Upper lobe of right lung (tissue), 1 donor: ENCODE measurements at regions not wholly inside any gene's neighbourhood (a gene's known extent, or its start where the extent isn't known, plus 50 kb on each side); places are given as distances from the start of the nearest gene placed in this dataset.
"Not testable (repeated sequence)": the region's sequence is repeated elsewhere in the genome, so short reads cannot be mapped to it uniquely, and the experiment has no call there.

Source experiments
- ATAC-seq: fragments of 200-7000 bp; cut with Tn5 transposase; one replicate; pipeline ENCODE4 v1.9.1; 2020; ENCODE audit warnings: mild to moderate bottlenecking, moderate library complexity
- DNase-seq: peaks from one replicate; pipeline ENCODE4 v3.0.0-alpha.2; 2020
- H3K27ac ChIP-seq: fragments of 200-600 bp; one replicate; pipeline ENCODE4 v1.8.0; 2022
- H3K27me3 ChIP-seq: fragments of 200-600 bp; one replicate; pipeline ENCODE4 v1.8.0; 2022; ENCODE audit warnings: mild to moderate bottlenecking
- H3K36me3 ChIP-seq: fragments of 200-600 bp; one replicate; pipeline ENCODE4 v1.8.0; 2022
- H3K4me1 ChIP-seq: fragments of 200-600 bp; one replicate; pipeline ENCODE4 v1.8.0; 2022
- H3K4me3 ChIP-seq: fragments of 200-600 bp; one replicate; pipeline ENCODE4 v1.8.0; 2022; ENCODE audit warnings: mild to moderate bottlenecking
- H3K9me3 ChIP-seq: fragments of 200-600 bp; one replicate; pipeline ENCODE4 v1.8.0; 2022
- intact Hi-C: fragments of 100-400 bp; cut with DNase I; formaldehyde crosslinking; loops from one replicate; pipeline ENCODE4 v1.11.0; 2022
- TF ChIP-seq, protein P1 (sequence below): fragments of 200-600 bp; IDR thresholded peaks from one replicate; pipeline ENCODE4 v1.8.0; 2022; ENCODE audit warnings: antibody characterized with exemption
- donor health status: DM: no; HTN: yes; CAD: no; lungs with severe emphysema.

DNA sequence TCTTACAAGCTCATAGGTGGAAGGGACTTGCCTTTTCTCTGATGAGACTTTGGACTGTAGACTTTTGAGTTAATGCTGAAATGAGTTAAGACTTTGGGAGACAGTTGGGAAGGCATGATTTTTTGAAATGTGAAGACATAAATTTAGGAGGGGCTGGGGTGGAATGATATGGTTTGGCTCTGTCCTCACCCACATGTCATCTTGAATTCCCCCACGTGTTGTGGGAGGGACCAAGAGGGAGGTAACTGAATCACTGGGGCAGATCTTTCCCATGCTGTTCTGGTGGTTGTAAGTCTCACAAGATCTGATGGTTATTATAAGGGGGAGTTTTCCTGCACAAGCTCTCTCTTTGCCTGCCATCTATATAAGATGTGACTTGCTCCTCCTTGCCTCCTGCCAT is 777.9 kb downstream of the CENPC start:
- Histone ChIP-seq H3K27me3 (no peaks in the 10 kb centered on the region), H3K27ac (no peak overlapping the region), H3K9me3 (no peaks in the 10 kb centered on the region), H3K4me1 (no peaks in the 10 kb centered on the region), H3K36me3 (no peaks in the 10 kb centered on the region), H3K4me3 (no peak overlapping the region)
- intact Hi-C loops, result no loop called here
- TF ChIP-seq, protein P1, sequence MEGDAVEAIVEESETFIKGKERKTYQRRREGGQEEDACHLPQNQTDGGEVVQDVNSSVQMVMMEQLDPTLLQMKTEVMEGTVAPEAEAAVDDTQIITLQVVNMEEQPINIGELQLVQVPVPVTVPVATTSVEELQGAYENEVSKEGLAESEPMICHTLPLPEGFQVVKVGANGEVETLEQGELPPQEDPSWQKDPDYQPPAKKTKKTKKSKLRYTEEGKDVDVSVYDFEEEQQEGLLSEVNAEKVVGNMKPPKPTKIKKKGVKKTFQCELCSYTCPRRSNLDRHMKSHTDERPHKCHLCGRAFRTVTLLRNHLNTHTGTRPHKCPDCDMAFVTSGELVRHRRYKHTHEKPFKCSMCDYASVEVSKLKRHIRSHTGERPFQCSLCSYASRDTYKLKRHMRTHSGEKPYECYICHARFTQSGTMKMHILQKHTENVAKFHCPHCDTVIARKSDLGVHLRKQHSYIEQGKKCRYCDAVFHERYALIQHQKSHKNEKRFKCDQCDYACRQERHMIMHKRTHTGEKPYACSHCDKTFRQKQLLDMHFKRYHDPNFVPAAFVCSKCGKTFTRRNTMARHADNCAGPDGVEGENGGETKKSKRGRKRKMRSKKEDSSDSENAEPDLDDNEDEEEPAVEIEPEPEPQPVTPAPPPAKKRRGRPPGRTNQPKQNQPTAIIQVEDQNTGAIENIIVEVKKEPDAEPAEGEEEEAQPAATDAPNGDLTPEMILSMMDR, result no peak
- no peak for DNase-seq
- ATAC-seq, result no peak

DNA sequence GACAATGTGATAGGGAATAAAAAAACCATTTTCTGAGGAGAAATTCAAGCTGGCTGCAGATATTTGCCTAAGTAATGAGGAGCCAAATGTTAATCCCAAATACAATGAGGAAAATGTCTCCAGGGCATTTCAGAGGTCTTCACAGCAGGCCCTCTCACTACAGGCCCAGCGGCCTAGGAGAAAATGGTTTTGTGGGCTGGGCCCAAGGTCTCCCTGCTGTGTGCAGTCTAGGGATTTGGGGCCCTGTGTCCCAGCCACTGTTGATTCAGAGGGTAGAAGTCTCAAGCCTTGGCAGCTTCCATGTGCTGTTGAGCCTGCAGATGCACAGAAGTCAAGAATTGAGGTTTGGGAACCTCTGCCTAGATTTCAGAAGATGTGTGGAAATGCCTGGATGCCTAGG is 778.7 kb downstream of the CENPC start:
- no peaks in the 10 kb centered on the region for H3K36me3 ChIP-seq
- DNase-seq, result no peak

DNA sequence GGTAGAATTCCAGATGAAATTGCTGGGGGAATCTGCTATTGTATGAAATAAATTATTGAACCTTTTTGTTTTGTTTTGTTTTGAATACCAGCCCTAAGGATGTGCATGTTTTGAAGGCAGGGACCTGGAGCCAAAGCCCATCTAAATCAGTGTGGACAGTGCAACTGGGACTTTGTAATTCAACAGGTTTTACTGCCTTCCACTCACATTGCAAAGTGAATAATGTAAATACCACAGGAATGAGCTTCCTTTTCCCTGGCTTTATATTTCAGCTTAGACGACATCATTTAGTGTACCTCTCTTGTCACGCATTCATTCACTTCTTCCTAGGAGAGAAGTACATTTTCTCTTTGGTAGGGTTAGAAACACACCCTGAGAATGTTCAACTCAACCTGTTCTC is 795.0 kb downstream of the CENPC start:
- DNase-seq, result no peak
- Histone ChIP-seq H3K9me3 (no peaks in the 10 kb centered on the region), H3K4me1 (no peaks in the 10 kb centered on the region), H3K27me3 (no peaks in the 10 kb centered on the region), H3K27ac (no peak overlapping the region), H3K36me3 (no peaks in the 10 kb centered on the region), H3K4me3 (no peak overlapping the region)
- intact Hi-C loops, result no loop called here
- TF ChIP-seq, protein P1, result no peak
- no peak for ATAC-seq

More for the DNA sequence above, 778.7 kb downstream of the CENPC start:
- intact Hi-C loops, result no loop called here
- Histone ChIP-seq H3K9me3 (no peaks in the 10 kb centered on the region), H3K27ac (no peak overlapping the region), H3K4me3 (no peak overlapping the region), H3K27me3 (no peaks in the 10 kb centered on the region), H3K4me1 (no peaks in the 10 kb centered on the region)
- TF ChIP-seq, protein P1, result no peak
- ATAC-seq, result no peak

DNA sequence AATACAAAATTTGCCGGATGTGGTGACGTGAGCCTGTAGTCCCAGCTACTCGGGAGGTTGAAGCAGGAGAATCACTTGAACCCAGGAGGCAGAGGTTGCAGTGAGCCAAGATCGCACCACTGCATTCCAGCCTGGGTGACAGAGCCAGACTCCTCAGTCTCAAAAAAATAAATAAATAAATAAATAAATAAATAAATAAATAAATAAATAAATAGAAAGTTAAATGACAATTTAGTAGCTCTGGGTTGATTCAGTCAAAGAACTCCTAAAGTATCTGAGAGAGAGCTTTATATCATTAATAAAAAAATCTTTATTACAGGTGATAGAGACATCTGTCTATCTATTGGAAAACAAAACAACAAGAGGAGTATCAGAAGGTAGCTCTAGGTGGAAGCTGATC is 798.4 kb downstream of the CENPC start:
- DNase-seq, ATAC-seq, intact Hi-C loops, H3K9me3 ChIP-seq, H3K27ac ChIP-seq, H3K4me3 ChIP-seq, H3K27me3 ChIP-seq, H3K36me3 ChIP-seq, H3K4me1 ChIP-seq: not testable (repeated sequence)

DNA sequence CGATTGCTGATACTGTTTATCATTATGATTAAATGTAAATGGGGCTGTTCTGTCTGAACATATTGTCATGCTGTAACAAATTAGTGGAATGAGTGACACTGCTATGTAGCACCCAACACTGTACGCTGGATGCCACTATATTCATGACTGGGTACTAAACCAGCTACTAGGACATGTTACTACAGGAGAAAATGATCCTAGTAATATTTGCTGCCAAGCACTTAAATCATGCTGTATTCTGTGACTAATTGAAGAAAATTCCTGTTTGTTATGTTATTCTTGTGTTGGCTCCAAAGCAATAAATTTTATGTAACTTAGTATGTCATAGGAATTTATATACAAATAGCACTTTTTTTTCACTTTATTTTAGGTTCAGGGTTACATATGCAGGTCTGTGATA is 804.2 kb downstream of the CENPC start:
- TF ChIP-seq, protein P1, result no peak
- no peak for ATAC-seq
- Histone ChIP-seq H3K36me3 (no peaks in the 10 kb centered on the region), H3K9me3 (no peaks in the 10 kb centered on the region), H3K27me3 (no peaks in the 10 kb centered on the region), H3K4me1 (no peaks in the 10 kb centered on the region), H3K27ac (no peak overlapping the region), H3K4me3 (no peak overlapping the region)
- DNase-seq, result no peak
- intact Hi-C loops, result no loop called here

DNA sequence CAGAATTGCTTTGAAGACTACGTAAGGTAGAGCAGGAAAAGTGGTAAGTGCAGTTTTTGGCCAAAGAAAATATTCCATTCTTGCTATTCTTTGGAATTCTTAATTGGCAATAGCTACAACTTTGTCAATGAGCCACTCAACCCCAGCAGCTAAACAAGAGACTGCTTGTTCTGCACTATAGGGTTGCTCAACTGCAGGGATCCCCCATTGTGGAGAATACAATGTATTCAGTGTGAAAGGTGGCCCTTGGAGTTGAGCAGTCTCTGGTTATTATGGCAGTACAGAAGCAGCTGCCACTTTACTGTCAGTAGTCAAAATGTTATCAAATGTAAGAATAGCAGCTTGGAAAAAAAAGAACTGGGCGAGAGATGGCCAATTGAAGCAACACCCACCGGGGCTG is 808.7 kb downstream of the CENPC start:
- intact Hi-C loops, result no loop called here
- ATAC-seq, result no peak

More for the DNA sequence above, 808.7 kb downstream of the CENPC start:
- H3K36me3 ChIP-seq, result no peaks in the 10 kb centered on the region
- H3K9me3 ChIP-seq, result no peaks in the 10 kb centered on the region
- H3K27me3 ChIP-seq, result no peaks in the 10 kb centered on the region
- H3K4me3 ChIP-seq, result no peak overlapping the region
- no peak overlapping the region for H3K27ac ChIP-seq
- H3K4me1 ChIP-seq, result no peaks in the 10 kb centered on the region
- no peak for DNase-seq
- TF ChIP-seq, protein P1, result no peak
